Vagina (tissue), 2 donors: ENCODE measurements at regions not wholly inside any gene's neighbourhood (a gene's known extent, or its start where the extent isn't known, plus 50 kb on each side); places are given as distances from the start of the nearest gene placed in this dataset.
"Not testable (repeated sequence)": the region's sequence is repeated elsewhere in the genome, so short reads cannot be mapped to it uniquely, and the experiment has no call there.

Experiments used
- DNase-seq, 2 donors: peaks; one replicate each; pipeline ENCODE4 v3.0.0-alpha.2; 2017; ENCODE audit errors: extremely low spot score in 2 of 2
- H3K27ac ChIP-seq: fragments of 200-600 bp; sonication (generic); one replicate; pipeline ENCODE4 v1.5.1; 2019
- H3K27me3 ChIP-seq: fragments of 200-600 bp; sonication (generic); one replicate; pipeline ENCODE4 v1.5.1; 2019
- H3K36me3 ChIP-seq, 2 donors: fragments of 200-600 bp; sonication (generic); one replicate each; pipeline ENCODE4 v1.5.1; 2017 to 2019
- H3K4me1 ChIP-seq: fragments of 200-600 bp; sonication (generic); one replicate; pipeline ENCODE4 v1.5.1; 2019
- H3K4me3 ChIP-seq, 2 donors: fragments of 200-600 bp; sonication (generic); 1 replicate in 1 of 2; 2 replicates in 1 of 2; pipeline ENCODE4 v1.5.1; 2016 to 2019
- H3K9me3 ChIP-seq: fragments of 200-600 bp; sonication (generic); one replicate; pipeline ENCODE4 v1.5.1; 2019
- CTCF ChIP-seq, 3 experiments: fragments of 450-650 bp in 2 of 3; fragments of 200-600 bp in 1 of 3; sonication (generic) in 1 of 3; IDR thresholded peaks; one replicate each; pipeline ENCODE4 v1.5.1; 2017 to 2019; ENCODE audit warnings: antibody characterized with exemption in 3 of 3, mild to moderate bottlenecking in 2 of 3, moderate library complexity in 2 of 3
- POLR2A ChIP-seq, 2 donors: fragments of 450-650 bp; IDR thresholded peaks; one replicate each; pipeline ENCODE4 v1.6.1; 2017; ENCODE audit warnings: antibody characterized with exemption in 2 of 2, mild to moderate bottlenecking in 2 of 2, moderate library complexity in 2 of 2
- POLR2AphosphoS5 ChIP-seq, 2 donors: sonication (generic); formaldehyde crosslinking; IDR thresholded peaks; one replicate each; pipeline ENCODE4 v1.9.0; 2017; ENCODE audit warnings: antibody characterized with exemption in 2 of 2, mild to moderate bottlenecking in 2 of 2, low read depth in 1 of 2; ENCODE audit not compliant: insufficient read depth in 1 of 2
- intact Hi-C: fragments of 100-400 bp; cut with DNase I; formaldehyde crosslinking; loops from one replicate; pipeline ENCODE4 v1.15.1; 2023

DNA sequence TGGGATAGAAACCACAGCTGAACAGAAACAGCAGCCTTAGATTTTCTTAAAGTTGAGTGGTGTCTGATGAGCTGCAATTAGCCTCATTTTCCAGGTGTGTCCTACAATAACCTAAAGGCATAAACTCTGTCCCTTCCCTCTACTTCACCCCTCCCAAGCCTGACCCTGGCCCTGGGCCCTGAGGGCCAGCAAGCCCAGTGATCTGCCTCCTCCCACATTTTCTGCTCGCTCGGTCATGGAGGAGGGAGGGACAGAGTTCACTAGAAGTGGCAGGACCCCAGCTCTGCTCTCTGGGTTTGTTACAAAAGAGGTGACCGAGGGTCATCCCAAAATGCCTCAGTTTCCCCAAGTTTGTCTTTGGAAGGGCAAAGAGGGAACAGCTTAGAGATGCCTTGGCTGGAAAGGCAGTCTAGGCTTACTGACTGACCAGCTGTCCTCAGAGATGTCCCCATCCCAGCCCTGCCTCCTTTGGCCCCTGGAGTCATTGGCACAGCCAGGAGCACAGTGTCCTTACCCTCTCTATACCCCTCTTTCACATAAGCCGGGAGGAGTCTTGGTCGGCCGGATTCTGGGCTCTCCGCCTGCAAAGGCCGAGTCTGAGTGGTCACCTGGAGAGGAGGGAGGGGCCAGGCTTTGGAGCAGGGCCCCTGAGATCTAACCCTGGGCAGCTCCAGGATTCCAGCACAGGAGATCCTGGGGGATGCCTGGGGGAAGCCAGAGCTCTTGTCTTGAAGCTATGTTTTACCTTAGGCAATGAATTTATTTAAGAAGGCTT lies 172.7 kb downstream of the PTPRU start:
- Histone ChIP-seq H3K4me1 (no peaks in the 10 kb centered on the region), H3K36me3 (no peaks in the 10 kb centered on the region), H3K4me3 (no peak overlapping the region), H3K27ac (no peak overlapping the region), H3K9me3 (no peaks in the 10 kb centered on the region), H3K27me3 (no peaks in the 10 kb centered on the region)
- intact Hi-C loops: no loop called here
- TF ChIP-seq CTCF (IDR thresholded peaks at IDR 0.05) (no peak), POLR2AphosphoS5 (IDR thresholded peaks at IDR 0.05; ENCODE audit: insufficient read depth in 1 of 2, low read depth in 1 of 2) (no peak), POLR2A (IDR thresholded peaks at IDR 0.05) (no peak)
- DNase-seq: no peak

GRCh38 chr1:29406814-29407213 lies 170.5 kb downstream of the PTPRU start:
- no peaks in the 10 kb centered on the region for H3K36me3 ChIP-seq
- no peaks in the 10 kb centered on the region for H3K27me3 ChIP-seq
- no peak overlapping the region for H3K4me3 ChIP-seq
- TF ChIP-seq CTCF (IDR thresholded peaks at IDR 0.05) (no peak), POLR2AphosphoS5 (IDR thresholded peaks at IDR 0.05; ENCODE audit: insufficient read depth in 1 of 2, low read depth in 1 of 2) (no peak), POLR2A (IDR thresholded peaks at IDR 0.05) (no peak)
- no peak overlapping the region for H3K27ac ChIP-seq
- intact Hi-C loops: no loop called here
- H3K4me1 ChIP-seq: no peaks in the 10 kb centered on the region
- H3K9me3 ChIP-seq: no peaks in the 10 kb centered on the region
- no peak for DNase-seq

GRCh38 chr1:29400203-29400602 lies 163.9 kb downstream of the PTPRU start:
- intact Hi-C loops, H3K4me1 ChIP-seq, H3K4me3 ChIP-seq, H3K36me3 ChIP-seq, H3K27ac ChIP-seq, H3K9me3 ChIP-seq, H3K27me3 ChIP-seq, DNase-seq: not testable (repeated sequence)

GRCh38 chr1:29399465-29399864 lies 163.1 kb downstream of the PTPRU start:
- DNase-seq: peak in 1 of 2 donors; percentile 1
- Histone ChIP-seq H3K36me3 (no peaks in the 10 kb centered on the region), H3K27me3 (no peaks in the 10 kb centered on the region), H3K27ac (no peak overlapping the region), H3K4me1 (no peaks in the 10 kb centered on the region), H3K9me3 (no peaks in the 10 kb centered on the region), H3K4me3 (no peak overlapping the region)
- intact Hi-C loops: no loop called here
- TF ChIP-seq POLR2A (IDR thresholded peaks at IDR 0.05): no peak
- TF ChIP-seq CTCF (IDR thresholded peaks at IDR 0.05): no peak
- no peak for TF ChIP-seq POLR2AphosphoS5 (IDR thresholded peaks at IDR 0.05; ENCODE audit: insufficient read depth in 1 of 2, low read depth in 1 of 2)

DNA sequence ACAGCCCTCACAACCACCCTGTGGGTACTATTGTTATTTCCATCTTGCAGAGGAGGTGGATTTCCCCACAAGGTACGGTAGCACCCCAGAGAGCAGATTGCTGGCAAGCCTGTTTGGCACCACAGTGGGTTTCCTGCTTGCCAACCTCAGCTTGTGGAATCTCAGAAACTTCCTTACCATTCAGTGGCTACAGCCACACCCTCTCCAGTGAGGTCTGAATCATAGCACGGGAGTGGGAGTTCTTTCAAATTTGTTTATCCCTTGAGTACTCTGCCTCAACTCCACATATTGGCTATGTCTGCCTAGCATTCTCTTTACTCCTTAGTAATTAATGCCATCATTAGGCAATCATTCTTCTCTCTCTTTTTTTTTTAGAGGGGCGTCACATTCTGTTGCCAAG lies 162.1 kb downstream of the PTPRU start:
- TF ChIP-seq CTCF (IDR thresholded peaks at IDR 0.05) (no peak), POLR2A (IDR thresholded peaks at IDR 0.05) (no peak), POLR2AphosphoS5 (IDR thresholded peaks at IDR 0.05; ENCODE audit: insufficient read depth in 1 of 2, low read depth in 1 of 2) (no peak)
- H3K27me3 ChIP-seq: no peaks in the 10 kb centered on the region
- no peaks in the 10 kb centered on the region for H3K9me3 ChIP-seq
- H3K27ac ChIP-seq: no peak overlapping the region
- peak in 1 of 2 donors; percentile 34 for DNase-seq
- intact Hi-C loops: no loop called here
- H3K4me3 ChIP-seq: no peak overlapping the region
- no peaks in the 10 kb centered on the region for H3K4me1 ChIP-seq
- H3K36me3 ChIP-seq: no peaks in the 10 kb centered on the region
